GM19467 (cell line): ENCODE measurements at regions not wholly inside any gene's neighbourhood (a gene's known extent, or its start where the extent isn't known, plus 50 kb on each side); places are given as distances from the start of the nearest gene placed in this dataset.

Experiments
- ATAC-seq: cut with Tn5 transposase; IDR thresholded peaks from one replicate; pipeline ENCODE4 v1.9.1; 2021; ENCODE audit warnings: mild to moderate bottlenecking, moderate library complexity; ENCODE audit not compliant: unreplicated experiment

DNA sequence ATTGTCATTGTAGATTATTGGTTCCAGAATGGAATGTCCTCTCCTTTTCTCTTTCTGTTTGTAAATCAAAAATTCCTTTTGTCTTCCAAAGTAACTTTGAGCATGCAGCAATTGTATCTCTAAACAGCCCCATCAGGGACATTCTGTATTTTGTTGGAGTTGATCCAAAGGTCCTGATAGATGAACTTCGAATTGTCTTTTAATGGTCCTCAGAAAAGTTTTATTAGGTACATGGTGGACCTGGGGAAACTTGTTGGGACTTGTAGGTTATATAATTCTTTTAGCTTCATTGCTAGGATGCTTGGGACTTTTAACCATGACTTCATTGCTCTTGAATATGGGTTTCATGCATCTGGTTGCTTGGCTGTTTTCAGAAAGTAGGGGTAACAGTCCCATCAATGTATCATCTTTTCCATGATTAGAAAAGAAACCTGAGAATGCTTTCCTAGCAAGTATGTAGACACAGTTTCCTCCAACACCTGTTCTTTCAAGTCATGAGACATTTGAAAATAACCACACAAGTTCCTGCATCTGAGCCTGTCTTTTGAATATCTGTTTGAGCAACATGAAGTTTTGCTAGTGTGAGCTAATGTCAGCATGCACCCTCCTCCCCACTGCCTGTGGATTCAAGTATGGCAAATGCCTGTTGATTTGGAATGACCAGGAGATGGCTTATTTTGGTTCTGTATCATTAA is 413.1 kb downstream of the KCNRG start:
- no peak for ATAC-seq

- no peak for ATAC-seq
These were observed 408.5 kb downstream of the DLEU7 start for GRCh38 chr13:50435011-50435410.

DNA sequence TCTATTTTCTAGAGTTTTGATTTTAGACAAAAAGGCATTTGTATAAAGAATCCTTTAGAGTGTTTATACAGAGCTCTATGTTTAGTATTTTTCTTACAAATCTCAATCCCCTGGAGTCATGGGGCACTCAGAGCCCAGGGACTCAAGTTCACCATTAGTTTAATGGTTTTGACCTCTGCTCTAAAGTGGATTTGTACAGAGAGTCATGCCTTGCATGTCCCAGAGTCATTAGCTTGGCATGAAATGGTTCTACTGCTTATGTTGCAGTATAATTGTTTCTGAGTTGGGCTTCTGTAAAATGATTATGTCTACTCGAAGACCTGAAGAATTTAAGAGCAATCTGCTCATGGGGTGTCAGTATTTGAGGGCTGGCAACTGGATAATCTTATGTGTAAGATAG is 406.2 kb downstream of the DLEU7 start:
- no peak for ATAC-seq

- no peak for ATAC-seq
These were observed 405.1 kb downstream of the DLEU7 start for GRCh38 chr13:50438351-50438750.

GRCh38 chr13:50441130-50441529 is 402.4 kb downstream of the DLEU7 start:
- ATAC-seq: no peak

- ATAC-seq: no peak
These were observed 398.8 kb downstream of the DLEU7 start for GRCh38 chr13:50444726-50445125.

DNA sequence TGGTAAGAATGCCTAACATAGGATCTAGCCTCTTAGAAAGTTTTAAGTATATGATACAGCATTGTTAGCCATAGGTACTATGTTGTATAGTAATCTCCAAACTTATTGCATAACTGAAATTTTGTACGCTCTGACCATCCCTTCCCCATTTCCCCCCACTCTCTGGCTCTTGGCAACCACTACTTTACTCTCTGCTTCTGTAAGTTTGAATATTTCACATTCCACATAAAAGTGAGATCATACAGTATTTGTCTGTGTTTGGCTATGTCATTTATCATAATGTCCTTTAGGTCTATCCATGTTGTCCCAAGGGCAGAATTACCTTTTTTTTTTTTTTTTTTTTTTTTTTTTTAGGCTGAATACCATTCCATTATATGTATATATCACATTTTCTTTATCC is 396.9 kb downstream of the DLEU7 start:
- ATAC-seq: no peak

DNA sequence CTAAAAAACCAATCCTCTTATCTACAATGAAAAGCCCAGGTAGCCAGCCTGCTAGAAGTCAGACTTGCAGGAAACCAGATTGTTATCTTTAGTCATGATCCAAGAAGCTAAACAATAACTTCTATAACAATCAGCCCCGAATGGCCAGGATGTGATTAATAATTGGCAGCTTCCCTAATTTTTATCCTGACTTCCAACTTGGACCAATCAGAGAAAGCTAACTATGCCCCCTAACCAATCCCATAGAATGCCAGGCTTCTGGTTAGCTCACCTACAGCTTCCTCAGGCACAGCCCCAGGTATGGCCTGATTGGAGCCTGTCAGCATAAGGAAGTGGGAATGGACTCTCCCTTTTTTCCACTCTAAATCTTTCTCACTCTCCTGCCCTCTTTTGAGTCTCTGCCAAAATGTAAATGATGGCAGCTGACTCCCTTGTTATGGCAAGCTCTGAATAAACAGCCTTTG is 394.9 kb downstream of the DLEU7 start:
- no peak for ATAC-seq

DNA sequence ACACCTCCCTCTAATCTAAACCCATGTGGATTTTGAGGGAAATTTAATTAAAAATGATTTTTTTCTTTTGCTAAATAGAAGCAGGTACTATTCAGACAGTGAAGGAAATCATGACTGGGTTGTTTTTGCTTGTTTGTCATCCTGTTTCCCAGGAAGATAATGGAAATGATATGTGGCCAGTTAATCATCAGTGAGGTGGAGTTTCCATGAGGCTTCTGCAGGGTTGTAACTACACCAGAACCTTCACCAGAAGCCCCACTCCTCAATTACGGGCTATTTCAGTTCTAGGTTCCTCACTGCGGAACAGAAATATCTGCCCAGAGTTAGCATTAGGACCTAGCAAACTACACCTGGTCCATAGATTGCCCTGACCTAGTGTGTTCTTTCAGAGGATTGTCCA is 394.0 kb downstream of the DLEU7 start:
- no peak for ATAC-seq

GRCh38 chr13:50450279-50450678 is 393.2 kb downstream of the DLEU7 start:
- ATAC-seq: no peak

GRCh38 chr13:50451609-50452008 is 391.9 kb downstream of the DLEU7 start:
- ATAC-seq: no peak

DNA sequence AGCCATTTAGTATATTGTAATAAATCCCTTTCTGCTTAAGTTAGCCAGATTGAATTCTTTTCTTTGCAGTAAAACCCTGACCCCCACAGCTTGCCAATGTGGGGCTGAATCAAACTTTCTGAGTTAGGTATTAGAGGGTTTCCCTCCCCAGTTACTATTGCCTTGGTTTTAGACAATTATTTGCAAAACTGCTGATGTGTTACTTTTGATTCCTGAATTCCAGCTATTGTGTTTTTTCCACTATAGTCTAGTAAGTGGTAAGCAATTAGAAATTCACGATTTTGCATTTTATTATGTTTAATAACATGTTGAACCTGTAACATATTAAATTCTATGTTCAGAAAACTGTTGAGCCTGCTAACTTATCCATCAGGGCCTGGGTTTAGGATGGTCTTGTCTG is 391.5 kb downstream of the DLEU7 start:
- no peak for ATAC-seq

- no peak for ATAC-seq
These were observed 390.7 kb downstream of the DLEU7 start for GRCh38 chr13:50452756-50453155.

DNA sequence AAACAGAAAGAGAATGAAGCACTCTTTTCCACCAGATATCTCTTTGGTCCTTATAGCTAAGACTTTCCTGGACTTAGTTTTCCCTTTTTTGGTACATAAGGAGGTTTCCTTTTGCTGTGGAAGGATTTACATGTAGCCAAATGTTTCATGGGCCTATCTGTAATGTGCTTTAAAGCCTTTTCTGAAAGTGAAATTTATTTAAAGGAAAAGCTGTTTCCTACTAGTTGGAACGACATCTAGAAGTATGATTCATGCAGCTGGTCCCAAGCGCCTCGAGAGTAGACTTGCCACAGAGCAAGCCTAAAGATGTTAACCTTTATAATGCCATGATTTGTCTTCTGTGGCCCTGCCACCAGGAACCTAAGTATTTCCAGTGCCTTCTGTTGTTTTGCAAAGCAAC is 390.3 kb downstream of the DLEU7 start:
- ATAC-seq: no peak

DNA sequence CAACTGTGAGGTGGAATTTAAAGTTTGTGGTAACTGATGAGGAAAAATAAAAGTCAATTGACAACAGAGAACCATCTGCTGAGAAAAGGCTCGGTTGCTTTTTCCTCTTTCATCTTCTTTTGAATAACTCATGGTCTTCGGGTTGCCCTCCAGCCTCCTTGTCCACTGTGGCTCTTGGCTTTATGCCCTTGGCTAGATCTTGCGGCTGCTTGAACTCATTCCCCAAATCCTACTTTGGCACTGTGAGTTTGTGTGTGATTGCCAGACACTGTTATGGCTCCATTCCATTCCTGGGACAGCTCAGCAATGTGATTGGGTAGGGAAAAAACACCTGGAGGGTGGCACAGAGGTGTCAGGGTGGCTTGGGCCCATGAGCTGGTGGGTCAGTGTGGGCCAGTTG is 387.4 kb downstream of the DLEU7 start:
- ATAC-seq: no peak

- no peak for ATAC-seq
These were observed 385.8 kb downstream of the DLEU7 start for GRCh38 chr13:50457415-50458393.

DNA sequence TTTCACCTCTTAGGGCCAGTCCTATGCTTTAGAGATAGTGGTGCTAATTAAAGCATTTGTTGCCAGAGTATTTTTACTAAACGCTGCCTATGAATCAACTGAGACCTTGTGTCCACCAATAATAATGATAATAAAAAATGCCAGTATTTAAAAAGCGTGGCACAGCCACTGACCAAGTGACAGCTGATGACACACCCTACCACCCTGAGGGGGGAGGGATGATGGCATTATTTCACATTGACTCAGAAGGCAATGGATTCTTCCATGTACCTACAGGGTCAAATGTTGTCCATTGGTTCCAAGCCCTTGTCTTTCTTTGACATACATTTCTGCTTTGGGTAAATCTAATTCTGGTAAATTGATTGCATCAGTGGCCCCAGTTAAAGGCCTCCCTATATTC is 384.4 kb downstream of the DLEU7 start:
- ATAC-seq: no peak

DNA sequence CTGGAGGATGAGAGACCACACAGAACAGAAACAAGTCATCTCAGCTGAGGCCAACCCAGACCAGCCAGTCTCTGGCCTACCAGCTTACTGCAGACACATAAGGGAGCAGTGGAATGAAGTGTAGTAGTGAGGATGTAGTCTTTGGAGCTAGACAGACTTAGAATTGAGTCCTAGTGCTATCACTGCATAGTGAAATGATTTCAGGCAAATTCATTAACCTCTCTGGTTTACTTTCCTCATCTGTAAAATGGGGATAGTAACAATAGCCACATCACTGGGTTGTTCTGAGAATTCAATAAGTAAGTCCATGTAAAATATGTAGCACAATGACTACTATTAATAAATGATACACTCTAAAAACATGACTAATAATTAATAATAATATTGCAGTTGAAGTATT is 383.8 kb downstream of the DLEU7 start:
- no peak for ATAC-seq

DNA sequence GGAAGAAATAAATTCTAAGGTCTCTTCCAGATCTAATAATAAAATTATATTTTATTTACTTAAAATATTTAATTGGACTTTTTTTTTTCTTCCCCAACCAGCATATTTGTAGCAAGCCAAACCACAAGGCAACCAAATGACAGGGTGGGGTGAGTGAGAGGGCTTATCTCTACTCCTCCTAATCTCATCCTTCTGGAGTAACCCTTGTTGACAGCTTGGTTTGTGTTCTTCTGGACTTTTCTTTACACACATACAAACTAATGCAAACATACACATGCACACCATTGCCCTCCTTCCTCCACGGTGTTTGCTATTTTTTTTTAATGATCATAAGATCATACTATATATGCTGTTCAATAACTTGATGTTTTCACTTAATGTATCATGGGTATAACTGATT is 383.1 kb downstream of the DLEU7 start:
- no peak for ATAC-seq

GRCh38 chr13:50461189-50461588 is 382.3 kb downstream of the DLEU7 start:
- no peak for ATAC-seq

- ATAC-seq: no peak
These were observed 379.8 kb downstream of the DLEU7 start for GRCh38 chr13:50463719-50464118.
